MG63 (cell line): ENCODE measurements at regions not wholly inside any gene's neighbourhood (a gene's known extent, or its start where the extent isn't known, plus 50 kb on each side); places are given as distances from the start of the nearest gene placed in this dataset.
"Not testable (repeated sequence)": the region's sequence is repeated elsewhere in the genome, so short reads cannot be mapped to it uniquely, and the experiment has no call there.

Experiments used
- DNase-seq: peaks from one replicate; pipeline ENCODE4 v3.0.0-alpha.2; 2020
- H3K27me3 ChIP-seq: fragments of 250-450 bp; sonication (Bioruptor Pico); 2 replicates; pipeline ENCODE4 v1.5.1; 2020; ENCODE audit warnings: mild to moderate bottlenecking, moderate library complexity
- H3K36me3 ChIP-seq: fragments of 250-450 bp; sonication (Bioruptor Pico); 2 replicates; pipeline ENCODE4 v1.5.1; 2020; ENCODE audit warnings: mild to moderate bottlenecking, moderate library complexity
- H3K4me3 ChIP-seq: fragments of 250-450 bp; sonication (Bioruptor Pico); 2 replicates; pipeline ENCODE4 v1.5.1; 2020; ENCODE audit warnings: mild to moderate bottlenecking, moderate library complexity
- H3K9me3 ChIP-seq: fragments of 250-450 bp; sonication (Bioruptor Pico); 2 replicates; pipeline ENCODE4 v1.5.1; 2020; ENCODE audit warnings: mild to moderate bottlenecking, moderate library complexity

DNA sequence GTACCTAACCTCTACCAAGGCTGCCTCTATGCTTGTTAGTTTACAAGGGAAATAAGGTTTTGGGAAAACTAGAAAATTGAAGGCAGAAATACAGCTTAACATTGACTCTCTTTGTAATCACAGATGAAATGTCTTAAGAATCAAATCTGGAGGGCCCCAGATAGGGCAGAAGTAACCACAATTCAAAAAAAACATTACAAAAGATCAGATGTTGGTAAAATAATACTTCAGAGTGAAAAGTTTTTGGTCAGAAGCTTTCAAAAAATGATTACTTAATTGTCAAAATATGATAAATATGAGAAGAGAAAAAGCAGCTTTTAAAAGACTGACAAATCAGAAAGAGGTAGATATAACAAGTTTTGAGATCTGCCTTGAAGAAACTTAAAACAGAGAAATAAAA is 425.1 kb upstream of the NECTIN3 start:
- no peak for DNase-seq
- no peaks in the 10 kb centered on the region for H3K9me3 ChIP-seq
- H3K36me3 ChIP-seq: no peaks in the 10 kb centered on the region
- no peaks in the 10 kb centered on the region for H3K27me3 ChIP-seq
- H3K4me3 ChIP-seq: no peak overlapping the region

DNA sequence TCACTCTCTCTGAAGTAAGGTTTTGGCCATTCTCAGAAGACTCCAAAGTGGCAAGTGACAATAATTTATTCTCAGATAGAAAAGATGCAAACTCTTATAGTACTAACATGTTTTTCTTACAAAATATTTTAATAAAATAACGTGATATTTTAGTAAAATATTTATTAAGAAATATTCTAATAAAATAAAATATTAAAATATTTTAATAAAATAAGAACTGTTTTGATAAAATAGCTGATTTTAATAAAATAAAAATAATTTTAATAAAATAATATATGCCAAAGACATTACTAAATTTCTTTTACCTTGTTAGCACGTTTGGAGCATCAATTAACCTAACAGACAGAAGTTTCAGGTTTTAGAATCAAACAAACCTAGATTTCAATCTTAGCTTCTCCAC is 424.0 kb upstream of the NECTIN3 start:
- DNase-seq: no peak
- Histone ChIP-seq H3K36me3 (no peaks in the 10 kb centered on the region), H3K9me3 (no peaks in the 10 kb centered on the region), H3K4me3 (no peak overlapping the region), H3K27me3 (no peaks in the 10 kb centered on the region)

GRCh38 chr3:110650741-110651140 is 420.9 kb upstream of the NECTIN3 start:
- no peak overlapping the region for H3K4me3 ChIP-seq
- H3K27me3 ChIP-seq: no peaks in the 10 kb centered on the region
- H3K36me3 ChIP-seq: no peaks in the 10 kb centered on the region
- H3K9me3 ChIP-seq: no peaks in the 10 kb centered on the region
- no peak for DNase-seq

DNA sequence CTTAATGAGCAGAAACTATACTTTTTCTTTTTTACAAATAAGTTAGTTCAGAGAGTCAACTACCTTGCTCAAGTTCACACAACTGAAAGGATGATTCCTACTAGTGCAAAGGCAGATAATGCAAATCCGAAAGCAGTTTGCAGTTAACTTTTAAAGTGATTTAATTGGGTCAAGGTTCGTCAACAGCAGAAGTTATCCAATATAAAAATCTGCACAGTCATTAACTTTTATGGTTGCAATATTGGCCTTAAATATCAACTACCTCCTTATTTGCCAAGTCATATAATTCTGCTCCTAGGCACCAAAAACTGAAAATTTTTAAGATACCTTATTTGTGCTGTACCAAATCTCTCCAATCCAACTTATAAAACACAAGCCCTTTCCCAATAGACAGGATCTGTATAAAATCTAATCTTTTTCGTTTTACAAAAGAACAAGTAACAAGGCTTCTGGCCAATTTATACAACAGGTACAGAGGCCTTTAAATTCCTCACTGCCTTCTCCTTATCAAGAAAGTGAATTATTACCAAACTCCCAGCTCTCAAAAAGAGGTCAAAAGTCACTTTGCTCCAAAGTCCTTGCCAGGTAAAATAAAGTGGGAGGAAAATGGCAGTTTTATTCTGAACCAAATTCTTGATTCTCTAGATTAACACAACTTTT is 416.6 kb upstream of the NECTIN3 start:
- H3K9me3 ChIP-seq: no peaks in the 10 kb centered on the region
- H3K36me3 ChIP-seq: no peaks in the 10 kb centered on the region
- H3K27me3 ChIP-seq: no peaks in the 10 kb centered on the region
- no peak for DNase-seq
- H3K4me3 ChIP-seq: no peak overlapping the region

DNA sequence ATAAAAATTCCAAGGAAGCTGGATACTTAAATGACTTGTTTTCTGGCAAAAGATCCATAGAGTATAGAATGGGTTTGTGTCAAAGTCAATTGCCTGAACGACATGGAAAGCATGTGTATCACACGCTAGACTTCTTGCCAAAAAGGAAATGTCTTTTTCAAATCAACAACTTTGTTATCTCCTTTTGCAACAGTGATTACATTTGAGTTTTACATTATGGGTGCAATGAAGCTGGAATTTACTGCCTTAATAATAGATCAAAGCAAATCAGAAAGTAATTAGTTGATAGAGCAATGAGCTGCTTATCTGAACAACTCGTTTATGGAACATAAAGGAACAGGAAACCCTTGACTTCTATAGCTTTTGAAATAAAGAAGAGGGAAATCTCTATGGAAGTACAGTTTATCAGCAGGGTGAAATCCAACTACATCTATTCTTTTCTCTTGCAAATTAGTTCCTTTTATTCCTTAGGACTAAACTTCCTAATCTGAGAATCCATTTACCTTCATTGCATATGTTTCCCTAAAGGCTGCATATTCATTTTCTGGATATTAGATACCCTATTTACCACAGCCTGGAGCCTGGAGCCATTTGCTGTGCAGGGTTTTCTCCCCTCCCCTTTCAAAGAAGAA is 415.1 kb upstream of the NECTIN3 start:
- Histone ChIP-seq H3K36me3 (no peaks in the 10 kb centered on the region), H3K27me3 (no peaks in the 10 kb centered on the region), H3K4me3 (no peak overlapping the region), H3K9me3 (no peaks in the 10 kb centered on the region)
- DNase-seq: no peak

DNA sequence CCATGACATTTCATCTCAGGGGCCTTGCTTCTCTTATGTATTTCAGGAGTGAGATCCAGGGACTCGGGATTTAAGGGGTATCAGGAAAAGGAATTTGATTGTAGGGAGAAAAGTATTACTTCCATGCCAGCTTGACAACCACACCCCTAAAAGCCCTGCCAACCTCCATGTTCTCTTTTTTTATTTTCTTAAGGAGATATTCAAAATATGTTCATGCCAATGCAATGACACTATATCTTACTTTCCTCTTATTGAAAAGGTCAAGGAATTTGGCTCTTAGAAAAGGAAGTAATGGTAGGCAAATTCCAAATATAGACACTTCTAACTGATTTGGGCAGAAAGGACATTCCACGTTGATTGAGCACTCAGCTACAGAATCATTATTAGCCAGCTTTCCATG is 407.5 kb upstream of the NECTIN3 start:
- Histone ChIP-seq H3K36me3 (no peaks in the 10 kb centered on the region), H3K9me3 (no peaks in the 10 kb centered on the region; the same call in 1 of the 2 replicates), H3K27me3 (no peaks in the 10 kb centered on the region), H3K4me3 (no peak overlapping the region)
- peak; percentile 15 for DNase-seq

GRCh38 chr3:110666495-110666894 is 405.1 kb upstream of the NECTIN3 start:
- DNase-seq: no peak
- no peak overlapping the region for H3K4me3 ChIP-seq

GRCh38 chr3:110667216-110667615 is 404.4 kb upstream of the NECTIN3 start:
- H3K9me3 ChIP-seq: peaks cover 3% of the 10 kb centered on the region
- no peak overlapping the region for H3K4me3 ChIP-seq
- no peaks in the 10 kb centered on the region for H3K36me3 ChIP-seq
- DNase-seq: no peak
- no peaks in the 10 kb centered on the region for H3K27me3 ChIP-seq

More at GRCh38 chr3:110666495-110666894, 405.1 kb upstream of the NECTIN3 start:
- Histone ChIP-seq H3K27me3 (no peaks in the 10 kb centered on the region), H3K9me3 (peaks cover 3% of the 10 kb centered on the region), H3K36me3 (no peaks in the 10 kb centered on the region)

- no peak for DNase-seq
- Histone ChIP-seq H3K36me3 (no peaks in the 10 kb centered on the region), H3K4me3 (no peak overlapping the region), H3K9me3 (peaks cover 5% of the 10 kb centered on the region; the same call in 1 of the 2 replicates), H3K27me3 (no peaks in the 10 kb centered on the region)
Measured at GRCh38 chr3:110670407-110670806, 401.2 kb upstream of the NECTIN3 start.

GRCh38 chr3:110677506-110677905 is 394.1 kb upstream of the NECTIN3 start:
- Histone ChIP-seq H3K36me3 (no peaks in the 10 kb centered on the region), H3K4me3 (no peak overlapping the region), H3K27me3 (no peaks in the 10 kb centered on the region), H3K9me3 (0 out of 2 replicates have a peak, but pooled peaks cover 2% of the 10 kb centered on the region)
- no peak for DNase-seq

DNA sequence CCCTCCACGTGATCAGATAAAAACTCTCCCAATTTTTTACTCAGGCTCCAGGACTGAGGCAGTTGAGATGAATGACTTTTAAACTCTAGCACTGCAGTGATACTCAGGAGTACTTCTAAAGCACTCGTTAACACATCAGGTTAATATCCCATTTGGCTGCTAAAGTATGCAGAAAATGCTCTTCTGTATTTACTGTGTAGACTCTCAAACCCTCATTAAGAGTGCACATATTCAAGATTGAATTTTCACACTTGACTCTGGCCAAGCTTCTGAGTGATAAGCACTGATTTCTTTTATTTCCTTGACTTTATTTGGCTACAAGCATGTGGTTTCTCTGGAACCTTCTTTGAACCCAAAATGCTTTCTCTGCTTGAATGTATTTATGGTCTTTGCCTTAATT is 392.3 kb upstream of the NECTIN3 start:
- Histone ChIP-seq H3K4me3 (no peak overlapping the region), H3K27me3 (no peaks in the 10 kb centered on the region), H3K36me3 (no peaks in the 10 kb centered on the region), H3K9me3 (no peaks in the 10 kb centered on the region)
- DNase-seq: no peak

- DNase-seq: no peak
- Histone ChIP-seq H3K27me3 (no peaks in the 10 kb centered on the region), H3K4me3 (no peak overlapping the region), H3K36me3 (no peaks in the 10 kb centered on the region), H3K9me3 (no peaks in the 10 kb centered on the region)
Measured at GRCh38 chr3:110680450-110680849, 391.2 kb upstream of the NECTIN3 start.

DNA sequence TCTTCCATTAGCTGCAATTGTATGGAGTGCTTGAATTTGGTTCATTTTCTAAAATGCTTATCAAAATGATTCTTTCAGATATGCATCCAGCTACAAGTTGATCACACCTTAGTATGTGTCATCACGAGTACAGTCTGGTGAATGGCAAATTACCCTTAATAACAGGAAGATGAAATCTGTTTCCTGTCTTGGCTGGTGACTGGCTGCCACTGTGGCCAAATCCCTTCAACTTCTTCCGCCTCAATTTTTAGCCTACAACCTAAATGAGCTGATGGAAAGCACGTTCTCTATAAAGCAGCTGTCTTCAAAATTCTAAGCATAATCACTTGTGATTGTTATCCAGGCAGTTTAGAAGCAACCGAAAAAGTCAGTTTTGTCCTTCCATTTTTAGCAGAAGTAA is 387.1 kb upstream of the NECTIN3 start:
- DNase-seq: no peak
- Histone ChIP-seq H3K36me3 (no peaks in the 10 kb centered on the region), H3K4me3 (no peak overlapping the region), H3K27me3 (no peaks in the 10 kb centered on the region), H3K9me3 (no peaks in the 10 kb centered on the region)

DNA sequence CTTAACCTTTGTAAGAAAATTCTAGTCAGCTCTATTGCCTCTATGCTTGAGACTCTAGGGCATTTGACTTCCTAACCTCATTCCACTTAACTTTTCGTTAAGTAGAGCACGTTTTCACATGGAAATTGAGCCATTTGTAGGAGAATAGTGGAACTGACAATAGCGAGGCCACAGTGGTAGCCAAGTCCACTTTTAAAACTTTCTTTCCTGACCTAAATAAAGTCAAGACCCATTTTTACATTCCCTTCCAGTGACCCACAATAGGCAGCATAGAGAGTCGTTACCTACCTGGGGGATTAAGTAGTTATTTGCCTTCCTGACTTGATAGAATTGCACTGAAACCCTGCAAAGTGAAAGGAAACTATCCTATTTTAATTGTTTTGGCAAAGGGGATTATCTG is 386.0 kb upstream of the NECTIN3 start:
- no peaks in the 10 kb centered on the region for H3K27me3 ChIP-seq
- no peak overlapping the region for H3K4me3 ChIP-seq
- H3K36me3 ChIP-seq: no peaks in the 10 kb centered on the region
- H3K9me3 ChIP-seq: no peaks in the 10 kb centered on the region
- no peak for DNase-seq

GRCh38 chr3:110686701-110687100 is 384.9 kb upstream of the NECTIN3 start:
- Histone ChIP-seq H3K36me3 (no peaks in the 10 kb centered on the region), H3K9me3 (no peaks in the 10 kb centered on the region), H3K27me3 (no peaks in the 10 kb centered on the region), H3K4me3 (no peak overlapping the region)
- DNase-seq: no peak

DNA sequence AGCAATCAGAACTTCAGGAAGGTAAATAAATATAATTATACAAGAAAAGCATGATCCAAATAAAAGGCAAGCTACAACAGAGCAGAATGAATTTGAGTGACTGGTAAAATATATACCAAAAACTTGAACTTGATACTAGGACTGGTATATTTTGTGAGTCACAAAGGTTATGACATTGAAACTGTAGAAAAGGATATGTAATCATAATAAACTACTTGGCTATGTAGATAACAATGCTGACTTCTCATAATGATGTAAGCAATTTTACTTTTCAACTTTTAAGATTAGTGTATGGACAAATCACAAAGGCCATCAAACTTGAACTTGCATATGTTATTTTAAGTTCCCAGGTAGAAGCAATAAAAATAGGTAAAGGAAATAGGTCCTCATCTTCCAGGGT is 384.5 kb upstream of the NECTIN3 start:
- Histone ChIP-seq H3K9me3 (no peaks in the 10 kb centered on the region), H3K27me3 (no peaks in the 10 kb centered on the region), H3K36me3 (no peaks in the 10 kb centered on the region), H3K4me3 (no peak overlapping the region)
- DNase-seq: no peak

DNA sequence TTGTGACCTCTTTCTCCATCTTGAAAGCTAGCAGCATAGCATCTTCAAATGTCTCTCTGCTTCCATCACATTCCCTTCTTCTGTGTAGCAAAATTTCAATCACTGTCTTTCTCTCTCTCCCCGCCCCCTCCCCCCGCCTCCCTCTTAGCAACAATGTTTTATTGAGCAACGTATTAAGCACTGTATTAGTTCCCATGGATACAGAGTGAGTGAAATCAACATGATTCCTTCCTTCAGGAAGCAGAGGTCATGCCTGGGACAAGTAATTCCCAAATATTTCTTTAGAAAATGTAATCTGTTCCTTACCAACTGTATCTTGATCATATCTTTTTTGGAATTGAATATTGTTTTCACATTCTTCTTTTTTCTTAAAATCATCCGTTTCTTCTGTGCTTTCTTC is 373.7 kb upstream of the NECTIN3 start:
- H3K9me3 ChIP-seq: peaks cover 3% of the 10 kb centered on the region; the same call in 1 of the 2 replicates
- H3K4me3 ChIP-seq: no peak overlapping the region
- no peak for DNase-seq
- no peaks in the 10 kb centered on the region for H3K36me3 ChIP-seq
- no peaks in the 10 kb centered on the region for H3K27me3 ChIP-seq

- not testable (repeated sequence) for DNase-seq, H3K27me3 ChIP-seq, H3K4me3 ChIP-seq, H3K9me3 ChIP-seq, H3K36me3 ChIP-seq
Measured at GRCh38 chr3:110704332-110704731, 367.3 kb upstream of the NECTIN3 start.
